B cell (primary cell): ENCODE measurements at regions not wholly inside any gene's neighbourhood (a gene's known extent, or its start where the extent isn't known, plus 50 kb on each side); places are given as distances from the start of the nearest gene placed in this dataset.

ENCODE experiments used
- ATAC-seq: fragments of 200-7000 bp; cut with Tn5 transposase; one replicate; pipeline ENCODE4 v1.10.0; 2021; ENCODE audit warnings: low read depth, mild to moderate bottlenecking, moderate number of reproducible peaks, moderate library complexity
- CTCF ChIA-PET: fragments of 350-600 bp; sonication (Branson Sonifier 250); formaldehyde crosslinking; loops from one replicate; lab custom pipeline; 2021; ENCODE audit warnings: antibody characterized with exemption, inconsistent platforms; lab: Charles Lee
- POLR2A ChIA-PET: fragments of 350-600 bp; sonication (Branson Sonifier 250); formaldehyde crosslinking; loops from one replicate; lab custom pipeline; 2021; ENCODE audit warnings: antibody characterized with exemption; lab: Charles Lee
- DNase-seq: peaks from one replicate; pipeline ENCODE4 v3.0.0; 2013
- H2AFZ ChIP-seq: 2 replicates; pipeline ENCODE4 v1.6.1; 2012; ENCODE audit warnings: mild to moderate bottlenecking, low read depth, low read length; ENCODE audit not compliant: insufficient read depth, poor library complexity, severe bottlenecking
- H3K27ac ChIP-seq, 2 donors: 1 replicate in 1 of 2; 2 replicates in 1 of 2; pipeline ENCODE4 v1.5.1; 2012 to 2013; ENCODE audit warnings: low read length in 2 of 2, mild to moderate bottlenecking in 2 of 2, moderate library complexity in 1 of 2
- H3K27me3 ChIP-seq, 4 experiments: fragments of 200-600 bp in 1 of 4; sonication (generic) in 1 of 4; replicated peaks in 1 of 4; 1 replicate in 2 of 4; 2 replicates in 2 of 4; pipeline versions ENCODE4 v1.6.1 to v1.7.0; 2013 to 2016; ENCODE audit warnings: low read length in 3 of 4, mild to moderate bottlenecking in 2 of 4, mixed read lengths in 1 of 4, moderate library complexity in 1 of 4; ENCODE audit not compliant: insufficient read depth in 4 of 4, control insufficient read depth in 3 of 4; ENCODE audit errors: control extremely low read depth in 1 of 4
- H3K36me3 ChIP-seq, 2 experiments: replicated peaks in 1 of 2; 1 replicate in 1 of 2; 2 replicates in 1 of 2; pipeline versions ENCODE4 v1.6.1 to v1.7.1; 2013; ENCODE audit warnings: low read length in 1 of 2; ENCODE audit not compliant: insufficient read depth in 2 of 2, control insufficient read depth in 1 of 2; ENCODE audit errors: control extremely low read depth in 1 of 2, extremely low read depth in 1 of 2
- H3K4me1 ChIP-seq, 2 donors: fragments of 200-600 bp in 1 of 2; sonication (generic) in 1 of 2; 1 replicate in 1 of 2; 2 replicates in 1 of 2; pipeline versions ENCODE4 v1.5.1 to v1.6.1; 2013 to 2017; ENCODE audit warnings: low read length in 2 of 2; ENCODE audit not compliant: control insufficient read depth in 2 of 2, insufficient read depth in 2 of 2
- H3K4me2 ChIP-seq: replicated peaks from 2 replicates; pipeline ENCODE3; 2012; ENCODE audit warnings: mild to moderate bottlenecking, low read depth, low read length; ENCODE audit not compliant: poor library complexity, severe bottlenecking
- H3K4me3 ChIP-seq, 5 experiments: fragments of 200-600 bp in 1 of 5; sonication (generic) in 1 of 5; 1 replicate in 3 of 5; 2 replicates in 2 of 5; pipeline versions ENCODE4 v1.5.1 to v1.7.0; 2011 to 2016; ENCODE audit warnings: low read length in 4 of 5, mild to moderate bottlenecking in 4 of 5, low read depth in 2 of 5, control low read depth in 1 of 5, moderate library complexity in 1 of 5; ENCODE audit not compliant: insufficient read depth in 1 of 5; ENCODE audit errors: control extremely low read depth in 1 of 5, extremely low read depth in 1 of 5
- H3K79me2 ChIP-seq: fragments of 200-600 bp; sonication (generic); one replicate; pipeline ENCODE4 v1.6.0; 2016; ENCODE audit warnings: low read length; ENCODE audit not compliant: control insufficient read depth, insufficient read depth
- H3K9ac ChIP-seq: fragments of 200-600 bp; sonication (generic); 2 replicates; pipeline ENCODE4 v1.6.1; 2017; ENCODE audit warnings: mild to moderate bottlenecking, low read length, moderate library complexity
- H3K9me3 ChIP-seq, 3 donors: one replicate each; pipeline versions ENCODE4 v1.6.1 to v1.7.1; 2013; ENCODE audit warnings: low read length in 2 of 3; ENCODE audit not compliant: control insufficient read depth in 2 of 3, insufficient read depth in 1 of 3; ENCODE audit errors: control extremely low read depth in 1 of 3
- H4K20me1 ChIP-seq: 2 replicates; pipeline ENCODE4 v1.6.0; 2012; ENCODE audit warnings: mild to moderate bottlenecking, low read length; ENCODE audit not compliant: insufficient read depth, control insufficient read depth, poor library complexity, severe bottlenecking
- H3K27ac Mint-ChIP-seq: one replicate; pipeline ENCODE4 v1.8.0; 2021; ENCODE audit warnings: mixed read lengths
- H3K27me3 Mint-ChIP-seq: one replicate; pipeline ENCODE4 v1.8.0; 2021; ENCODE audit warnings: mixed read lengths
- H3K4me1 Mint-ChIP-seq: one replicate; pipeline ENCODE4 v1.8.0; 2021; ENCODE audit warnings: mixed read lengths
- H3K4me3 Mint-ChIP-seq: one replicate; pipeline ENCODE4 v1.8.0; 2021; ENCODE audit warnings: mixed read lengths
- H3K9me3 Mint-ChIP-seq: one replicate; pipeline ENCODE4 v1.8.0; 2022; ENCODE audit warnings: mixed read lengths; ENCODE audit not compliant: insufficient read depth
- CTCF ChIP-seq: fragments of 200-600 bp; IDR thresholded peaks from one replicate; pipeline ENCODE4 v1.8.0; 2022; ENCODE audit warnings: antibody characterized with exemption, mild to moderate bottlenecking
- EZH2 ChIP-seq: IDR thresholded peaks from 2 replicates; pipeline ENCODE4 v1.6.1; 2012; ENCODE audit warnings: borderline replicate concordance, low read depth, mild to moderate bottlenecking, moderate library complexity, low read length; ENCODE audit not compliant: insufficient read depth, poor library complexity, severe bottlenecking
- WGBS: methylation state at CpG from one replicate; pipeline ENCODE4 v1.1.5; 2013; ENCODE audit warnings: missing lambda C conversion rate; ENCODE audit not compliant: insufficient coverage; 5-methylcytosine and 5-hydroxymethylcytosine counted together
- intact Hi-C: fragments of 100-400 bp; cut with micrococcal nuclease; formaldehyde crosslinking; loops from one replicate; pipeline ENCODE4 v1.10.0; 2022

DNA sequence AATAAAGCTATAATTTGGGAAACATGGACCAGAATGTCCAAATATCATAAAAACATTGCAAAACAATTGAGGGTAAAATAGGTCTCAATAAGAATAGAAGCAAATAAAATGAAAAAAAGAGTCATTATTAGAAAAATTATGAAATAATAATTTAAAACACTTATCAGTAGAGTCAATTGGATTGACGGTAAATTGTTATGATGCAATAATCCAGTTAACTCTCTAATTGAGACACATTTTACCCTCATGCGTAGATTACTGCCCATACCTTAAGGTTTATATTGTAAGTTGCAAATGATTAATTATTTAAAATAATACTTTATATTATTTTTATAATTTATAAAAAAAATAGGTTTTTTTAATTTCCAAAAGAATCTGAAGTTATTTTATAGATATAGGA is 73.4 kb upstream of the POU1F1 start:
- Histone ChIP-seq H3K27ac (no peak overlapping the region), H3K4me1 (no peaks in the 10 kb centered on the region), H3K79me2 (no peaks in the 10 kb centered on the region), H3K36me3 (no peaks in the 10 kb centered on the region), H3K4me2 (no peak overlapping the region), H4K20me1 (no peaks in the 10 kb centered on the region), H3K9me3 (no peaks in the 10 kb centered on the region), H2AFZ (no peak overlapping the region), H3K27me3 (no peaks in the 10 kb centered on the region), H3K9ac (no peak overlapping the region), H3K4me3 (no peak overlapping the region)
- POLR2A ChIA-PET: no interaction called here
- Mint-ChIP-seq H3K4me1 (no peaks in the 10 kb centered on the region), H3K9me3 (no peaks in the 10 kb centered on the region), H3K27ac (no peak overlapping the region), H3K4me3 (no peak overlapping the region), H3K27me3 (peaks cover 8% of the 10 kb centered on the region)
- TF ChIP-seq EZH2 (no peak), CTCF (no peak)
- DNase-seq: no peak
- no CpG with 5 or more reads among the region's 2 CpGs for WGBS
- CTCF ChIA-PET: interaction anchor here (0.6 to 5.4 kb wide), 12 partner anchors 9 to 831 kb away, joined by 3 to 83 read pairs (median 8); no protein-coding TSS in a partner anchor
- no peak for ATAC-seq
- intact Hi-C loops: loop anchor here (1.0 kb wide), 2 partner anchors 655 to 763 kb away; no protein-coding TSS in a partner anchor

- Histone ChIP-seq H3K9ac (no peak overlapping the region), H3K4me2 (no peak overlapping the region), H3K27ac (no peak overlapping the region), H3K79me2 (no peaks in the 10 kb centered on the region), H2AFZ (no peak overlapping the region), H3K4me3 (no peak overlapping the region), H3K9me3 (no peaks in the 10 kb centered on the region), H3K4me1 (no peaks in the 10 kb centered on the region), H4K20me1 (no peaks in the 10 kb centered on the region), H3K36me3 (no peaks in the 10 kb centered on the region), H3K27me3 (no peaks in the 10 kb centered on the region)
- H3K27me3 Mint-ChIP-seq: no peaks in the 10 kb centered on the region
- H3K4me1 Mint-ChIP-seq: no peaks in the 10 kb centered on the region
- TF ChIP-seq EZH2 (no peak), CTCF (no peak)
- H3K4me3 Mint-ChIP-seq: no peak overlapping the region
- DNase-seq: no peak
- POLR2A ChIA-PET: no interaction called here
- ATAC-seq: no peak
- H3K27ac Mint-ChIP-seq: no peak overlapping the region
- intact Hi-C loops: no loop called here
- CTCF ChIA-PET: interaction anchor here (1.3 kb wide), 1 partner anchor 38 kb away, joined by 3 read pairs; no protein-coding TSS in a partner anchor
- no peaks in the 10 kb centered on the region for H3K9me3 Mint-ChIP-seq
Observed at GRCh38 chr3:87336761-87337160, 60.4 kb upstream of the POU1F1 start.
